NCI-H2081 (cell line): ENCODE measurements at regions not wholly inside any gene's neighbourhood (a gene's known extent, or its start where the extent isn't known, plus 50 kb on each side); places are given as distances from the start of the nearest gene placed in this dataset.

ENCODE experiments used
- DNase-seq, 2 experiments: peaks; one replicate each; lab custom pipeline; 2025; lab: John Stamatoyannopoulos, UW

DNA sequence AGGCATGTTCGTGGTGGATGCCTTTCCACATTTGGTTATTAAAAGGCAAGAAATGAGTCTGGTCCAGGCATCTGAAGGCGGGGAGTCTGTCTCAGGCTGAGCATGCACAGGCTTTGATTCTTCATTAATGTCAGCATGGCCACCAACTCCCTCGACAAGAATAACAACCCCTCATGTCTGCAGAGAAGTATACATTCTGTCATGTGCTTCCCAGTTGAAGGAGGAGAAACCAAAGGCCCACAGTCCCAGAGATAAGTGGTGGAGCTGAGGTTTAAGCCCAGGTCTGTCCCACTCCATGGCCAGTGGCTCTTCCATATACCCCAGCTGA is 61.6 kb upstream of the LAPTM5 start:
- no peak for DNase-seq

DNA sequence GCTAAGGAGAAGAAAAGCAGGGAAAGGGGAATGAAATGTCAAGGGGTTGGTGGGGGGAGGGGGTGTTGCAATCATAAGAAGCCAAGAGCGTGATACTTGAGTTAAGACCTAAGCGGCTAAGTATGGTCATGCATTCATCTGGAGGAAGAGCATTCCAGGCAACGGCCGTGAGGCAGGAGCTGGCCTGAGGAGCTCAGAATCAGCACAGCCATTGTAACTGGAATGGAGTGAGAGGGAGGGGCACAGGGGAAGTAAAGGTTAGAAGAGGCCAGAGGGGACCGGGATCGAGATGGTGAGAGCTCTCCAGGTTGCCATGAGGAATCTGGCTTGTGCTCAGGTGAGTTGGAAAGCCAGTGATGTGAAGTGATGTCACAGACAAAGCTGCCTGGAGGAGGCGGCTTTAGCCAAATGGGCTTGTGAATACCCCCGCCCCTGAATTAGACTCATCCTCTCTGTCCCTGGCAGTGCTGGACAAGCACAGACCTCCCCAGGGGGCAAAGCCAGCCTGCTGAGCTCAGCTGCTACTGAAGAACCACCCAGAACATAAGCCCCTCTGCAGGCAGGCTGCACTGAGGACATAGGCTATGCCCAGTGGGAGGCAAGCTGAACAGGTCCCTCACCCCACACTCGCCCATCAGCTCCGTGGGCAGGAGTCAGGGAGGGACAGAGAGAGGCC is 61.1 kb upstream of the LAPTM5 start:
- no peak for DNase-seq

DNA sequence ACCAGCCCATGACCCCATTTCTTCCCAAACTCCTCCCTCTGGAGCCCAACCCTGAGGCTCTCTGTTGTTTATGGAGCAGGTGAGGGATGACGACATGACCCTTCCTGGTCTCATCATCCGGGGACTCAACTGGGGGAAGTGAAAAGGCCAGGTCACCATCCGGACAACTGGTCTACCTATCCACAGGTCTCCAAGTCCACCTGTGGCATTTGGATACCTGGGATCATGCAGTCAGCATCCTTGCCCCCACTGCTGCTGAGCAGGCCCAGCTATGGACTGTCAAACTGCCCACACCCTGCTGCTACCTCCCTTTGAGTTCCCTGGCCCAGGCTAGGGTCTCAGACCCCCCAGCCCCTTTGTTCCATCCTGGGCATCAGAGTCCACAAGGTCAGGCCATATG is 60.0 kb upstream of the LAPTM5 start:
- no peak for DNase-seq

DNA sequence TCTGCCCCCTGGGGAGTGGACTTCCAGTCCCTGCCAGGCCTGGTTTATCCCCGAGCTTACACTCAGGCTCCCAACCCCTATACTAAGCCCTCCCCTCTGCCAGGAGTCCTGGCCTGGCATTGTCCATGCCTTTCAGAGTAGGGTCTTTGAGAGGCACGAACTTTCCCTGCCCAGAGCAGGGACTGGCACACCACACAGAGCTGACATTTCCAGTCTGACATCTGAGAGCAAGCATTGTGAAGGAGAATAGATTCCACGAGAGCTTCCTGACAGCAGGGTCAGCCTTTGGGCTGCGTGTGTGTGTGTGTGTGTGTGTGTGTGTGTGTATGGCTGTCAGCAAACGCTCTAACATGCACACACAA is 59.5 kb upstream of the LAPTM5 start:
- DNase-seq = no peak

DNA sequence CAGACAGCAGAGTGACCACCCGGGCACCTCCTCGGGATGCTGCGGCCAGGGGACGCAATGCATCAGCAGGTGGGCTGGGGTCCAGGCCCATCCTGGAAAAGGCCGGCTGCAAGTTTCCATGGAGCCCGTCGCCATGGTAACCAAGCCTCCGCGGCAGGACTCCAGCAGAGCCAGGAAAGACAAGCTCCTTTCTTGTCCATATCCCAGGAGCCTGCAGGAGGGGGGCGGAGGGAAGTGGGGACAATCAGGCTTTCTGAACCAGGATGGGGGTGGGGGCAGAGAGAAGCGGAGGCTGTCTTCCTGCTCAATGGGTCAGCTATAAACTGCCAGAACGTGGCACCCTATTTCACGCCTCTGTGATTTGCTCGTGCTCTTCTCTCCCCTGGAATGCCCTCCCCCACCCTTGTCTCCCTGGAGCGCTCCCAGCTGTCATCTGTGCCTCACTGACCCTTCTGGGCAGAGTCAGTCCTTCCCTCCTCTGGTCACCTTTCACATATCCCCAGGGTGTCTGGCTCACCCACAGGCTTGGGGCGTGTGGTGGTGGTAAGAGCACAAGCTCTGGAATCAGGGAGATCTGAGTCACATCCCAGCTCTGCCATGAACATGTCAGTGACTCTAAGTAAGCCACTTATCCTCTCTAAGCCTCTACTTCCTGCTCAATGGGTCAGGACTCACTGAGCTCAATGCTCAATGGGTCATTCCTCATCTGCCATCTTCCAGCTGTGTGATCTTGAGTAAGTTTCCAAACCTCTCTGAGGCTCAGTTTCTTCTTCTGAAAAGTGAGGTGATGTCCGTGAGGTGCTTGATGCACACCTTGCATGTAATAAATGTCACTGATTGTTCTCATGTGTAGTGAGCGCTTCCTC is 58.9 kb upstream of the LAPTM5 start:
- DNase-seq = no peak

DNA sequence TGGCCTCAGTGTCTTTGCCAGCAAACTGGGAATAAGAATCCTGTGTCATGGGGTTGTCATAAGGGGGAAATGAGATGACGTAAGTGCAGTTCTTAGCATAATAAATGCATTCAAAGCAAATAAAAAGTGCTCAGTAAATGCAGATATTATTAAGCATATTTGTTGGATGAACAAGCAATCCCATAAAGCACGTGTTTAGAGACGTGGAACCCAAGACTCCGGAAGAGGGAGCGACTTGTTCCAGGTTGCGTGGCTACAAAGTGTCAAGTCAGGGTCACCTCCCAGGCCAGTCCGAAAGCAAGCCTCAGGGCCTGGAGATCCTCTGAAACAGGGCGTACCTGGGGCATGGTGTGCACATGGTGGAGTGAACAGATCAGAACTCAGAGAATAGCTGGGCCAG is 58.0 kb upstream of the LAPTM5 start:
- no peak for DNase-seq

DNA sequence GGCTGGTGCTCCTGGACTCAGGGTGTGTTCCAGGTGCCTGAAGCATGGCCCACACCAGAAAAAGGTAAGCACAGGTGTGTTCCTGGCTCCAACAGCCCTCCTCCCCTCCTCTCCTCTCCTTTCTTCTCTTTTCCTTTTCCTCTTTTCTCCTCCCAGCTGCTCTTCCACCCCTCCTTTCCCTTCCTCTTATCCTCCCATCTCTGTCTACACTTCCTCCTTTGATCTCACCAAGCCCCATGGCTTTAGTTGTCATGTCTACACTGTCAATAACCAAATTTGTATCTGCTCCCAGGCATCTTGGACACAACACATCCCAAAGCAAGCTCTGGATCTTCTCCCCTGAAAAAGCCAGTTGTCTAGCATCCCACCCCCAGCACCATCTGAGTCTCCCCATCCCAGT is 56.7 kb upstream of the LAPTM5 start:
- no peak for DNase-seq

DNA sequence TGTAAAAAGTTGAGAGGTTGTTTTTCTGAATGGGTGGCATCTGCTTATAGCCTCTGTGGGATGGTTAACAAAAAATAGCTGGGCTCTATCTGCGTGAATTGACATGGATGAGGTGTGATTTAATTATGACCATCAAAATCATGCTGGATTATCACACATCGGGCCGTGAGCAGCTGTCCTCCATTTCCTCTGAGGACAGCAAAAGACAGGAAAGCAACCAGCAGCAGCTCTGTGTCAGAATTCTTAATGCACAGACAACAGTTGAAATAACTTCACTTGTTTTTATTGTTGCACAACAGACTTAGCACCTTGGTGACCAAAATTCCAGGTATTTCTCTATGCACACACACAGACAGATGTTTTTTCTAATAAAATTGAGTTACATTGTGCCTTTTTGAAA is 54.5 kb upstream of the LAPTM5 start:
- no peak for DNase-seq

DNA sequence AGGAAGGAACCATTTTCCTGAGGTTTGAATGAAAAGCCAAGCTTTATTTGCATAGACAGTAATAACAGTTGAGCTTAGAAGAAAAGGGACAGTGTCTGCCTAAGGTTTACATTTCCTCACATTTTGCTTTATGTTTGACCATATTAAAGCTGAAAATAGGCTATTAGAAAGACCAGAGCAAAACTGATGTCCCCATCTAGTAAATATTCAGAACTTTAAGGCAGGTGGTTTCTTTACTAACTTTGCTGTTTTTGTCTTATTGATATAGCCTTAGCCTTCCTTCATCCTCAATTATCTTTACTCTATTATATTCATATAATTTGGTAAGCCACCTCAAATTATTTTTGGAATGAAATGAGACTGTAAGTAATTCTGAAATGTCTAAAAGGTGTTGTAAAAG is 53.6 kb upstream of the LAPTM5 start:
- DNase-seq = no peak

DNA sequence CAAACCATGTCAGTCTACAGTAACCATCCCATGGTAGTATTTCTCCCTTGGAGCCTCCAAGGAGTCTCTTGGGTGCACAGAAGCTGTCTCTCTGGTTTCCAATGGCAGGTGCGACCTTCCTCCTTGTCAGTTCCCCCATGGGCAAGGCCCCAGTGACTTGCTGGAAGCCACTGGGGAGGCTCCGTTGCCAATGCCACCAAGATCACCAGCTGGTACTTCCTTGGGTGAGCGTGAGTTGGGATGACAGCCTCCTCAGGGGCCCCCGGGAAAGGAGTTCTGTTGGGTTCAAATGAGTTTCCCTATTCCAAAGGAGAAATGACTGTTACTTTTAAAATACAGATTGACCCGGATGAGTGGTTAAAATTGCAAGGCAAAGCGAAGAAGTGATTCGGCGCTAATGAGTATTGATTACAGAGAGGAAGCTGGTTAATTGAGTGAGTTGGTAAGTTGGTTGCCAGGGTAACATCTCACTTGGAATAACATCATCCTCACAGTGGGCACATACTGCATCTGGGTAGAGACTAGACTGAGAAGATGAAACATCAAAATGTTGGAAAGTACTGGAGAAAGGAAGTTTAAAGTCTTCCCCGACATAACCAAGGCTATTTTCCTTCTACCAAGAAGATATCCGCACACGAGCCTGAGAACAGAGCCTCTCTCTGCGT is 53.0 kb upstream of the LAPTM5 start:
- DNase-seq = no peak

DNA sequence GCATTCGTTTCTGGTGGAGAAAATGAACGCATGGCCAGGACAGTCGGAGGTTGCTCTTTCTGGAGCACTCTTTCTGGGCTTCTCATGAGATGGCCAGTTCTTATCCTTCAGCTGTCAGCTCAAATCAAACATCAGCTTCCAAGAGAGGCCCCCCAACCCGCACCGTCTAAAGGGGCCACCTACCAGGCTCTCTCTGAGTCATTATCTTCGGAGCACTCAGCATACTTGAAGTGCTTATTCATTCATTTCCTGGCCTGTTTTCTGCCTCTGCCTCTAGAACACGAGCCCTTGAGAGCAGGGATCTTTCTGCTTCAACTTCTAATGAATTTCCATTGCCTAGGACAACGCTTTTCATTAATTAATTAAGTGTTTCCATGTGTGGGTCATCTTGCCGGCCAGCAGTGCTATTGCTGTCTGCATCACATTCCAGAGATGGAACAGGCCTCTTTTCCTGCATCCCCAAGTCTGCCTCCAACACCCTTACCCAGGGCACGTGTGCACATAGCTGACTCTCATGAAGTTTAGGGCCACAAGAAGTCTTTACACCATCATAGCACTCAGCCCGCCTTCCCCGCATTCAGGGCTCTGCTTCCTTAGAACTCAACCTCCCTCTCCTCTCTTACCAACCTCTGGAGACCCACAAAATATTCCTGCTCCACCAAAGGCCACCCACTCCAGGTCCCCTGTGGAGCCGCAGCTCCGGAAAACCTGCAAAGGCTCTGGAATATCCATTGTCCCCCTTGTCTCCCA is 52.1 kb upstream of the LAPTM5 start:
- DNase-seq = no peak

DNA sequence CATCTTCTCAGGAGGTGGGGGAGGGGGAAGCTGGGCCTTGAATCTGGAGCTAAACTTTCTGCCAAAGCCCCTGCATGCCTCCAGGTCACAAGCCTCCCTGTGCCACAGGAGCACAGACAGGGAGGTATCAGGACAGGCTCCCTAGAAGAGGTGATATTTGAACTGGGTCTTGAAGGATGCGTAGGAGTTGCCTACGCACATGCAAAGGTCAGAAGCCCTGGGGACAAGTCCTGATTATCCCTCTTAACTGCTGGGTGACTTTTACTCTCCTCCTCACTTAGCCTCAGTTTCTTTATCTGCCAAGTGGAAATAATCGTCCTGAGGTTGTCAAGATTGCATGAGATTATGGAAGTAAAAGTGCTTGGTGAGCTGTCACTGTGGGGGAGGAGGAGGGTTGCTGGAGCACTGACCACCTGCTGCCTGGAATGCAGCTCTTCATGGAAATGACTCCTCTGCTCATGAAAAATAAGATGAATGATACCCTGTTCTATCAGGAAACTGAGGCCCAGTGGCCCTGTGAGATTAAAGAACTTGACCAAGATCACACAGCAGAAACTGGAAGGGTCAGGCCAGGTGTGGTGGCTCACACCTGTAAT is 50.6 kb upstream of the LAPTM5 start:
- no peak for DNase-seq

DNA sequence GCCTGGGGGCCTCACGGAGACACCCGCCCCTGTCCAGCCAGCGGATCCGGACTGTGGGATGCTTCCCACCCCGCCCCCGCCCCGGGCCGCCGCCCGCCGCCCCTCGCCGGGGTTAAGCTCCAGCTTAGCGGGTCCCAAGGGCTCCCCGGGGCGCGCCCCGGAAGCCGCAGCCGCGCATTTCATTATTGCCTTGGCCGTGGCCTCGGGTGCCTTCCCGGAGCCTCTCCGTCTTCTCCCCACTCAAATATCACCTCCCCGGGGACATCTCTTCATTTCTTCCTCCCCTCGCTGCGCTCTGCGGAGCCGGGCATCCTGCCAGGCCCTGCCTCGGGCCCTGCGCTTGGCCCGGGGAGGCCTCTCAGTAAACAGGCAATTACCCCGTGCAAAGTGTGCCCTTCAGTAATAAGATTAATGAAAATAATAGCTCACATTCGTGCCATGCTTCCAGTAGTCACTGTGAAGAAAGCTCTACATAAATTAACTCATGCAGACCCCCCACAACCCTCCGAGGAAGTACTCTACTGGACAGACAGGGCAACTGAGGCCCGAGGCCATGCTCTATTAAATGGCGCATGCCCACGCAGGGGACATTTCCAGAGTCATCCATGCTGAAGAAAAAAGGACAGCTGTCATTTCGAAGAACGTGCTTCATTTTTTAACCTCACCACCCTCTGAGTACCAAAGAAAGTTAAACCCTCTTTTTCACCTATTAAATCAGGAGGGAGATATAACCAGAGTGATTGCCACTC is 49.9 kb upstream of the LAPTM5 start:
- DNase-seq = peak; percentile 78 to 85
